ENCODE measurements at regions not wholly inside any gene's neighbourhood (a gene's known extent, or its start where the extent isn't known, plus 50 kb on each side); places are given as distances from the start of the nearest gene placed in this dataset.

GRCh38 chr16:88314991-88315542, 67.7 kb upstream of the ZNF469 start:
- TF ChIP-seq CTCF (IDR thresholded peaks at IDR 0.05 in 4 of 5, conservative IDR thresholded peaks at IDR 0.05 in 1 of 5): no peak
- TF ChIP-seq POLR2A (IDR thresholded peaks at IDR 0.05): no peak

All from gastrocnemius medialis (tissue), 4 donors.